ENCODE measurements at regions not wholly inside any gene's neighbourhood (a gene's known extent, or its start where the extent isn't known, plus 50 kb on each side); places are given as distances from the start of the nearest gene placed in this dataset.

- no peaks in the 10 kb centered on the region for H3K36me3 ChIP-seq (ENCODE audit: low read depth, missing control alignments)
- no peak overlapping the region for H3K27ac ChIP-seq
- no peak overlapping the region for H3K4me3 ChIP-seq
- intact Hi-C loops (cut with DNase I; ENCODE audit: low total_unique reads), result no loop called here
- WGBS, 2 donors, result 76 to 78% methylated on average over 1 of the region's 1 CpG
- DNase-seq, result no peak
- no peaks in the 10 kb centered on the region for H3K27me3 ChIP-seq
- TF ChIP-seq CTCF (IDR thresholded peaks at IDR 0.05), result no peak
- H3K9me3 ChIP-seq, result no peaks in the 10 kb centered on the region
- H3K4me1 ChIP-seq, result no peaks in the 10 kb centered on the region
Measured at GRCh38 chr20:22001886-22002285, 296.4 kb downstream of the PAX1 start.

- no peak for TF ChIP-seq POLR2A (IDR thresholded peaks at IDR 0.05)
- TF ChIP-seq CTCF (IDR thresholded peaks at IDR 0.05), result no peak
- intact Hi-C loops (cut with DNase I; ENCODE audit: low total_unique reads), result no loop called here
- no peak for DNase-seq
- no peak overlapping the region for H3K4me3 ChIP-seq
- no peak overlapping the region for H3K27ac ChIP-seq
- no peaks in the 10 kb centered on the region for H3K27me3 ChIP-seq
- 56 to 72% methylated on average over 1 to 2 of the region's 2 CpGs for WGBS, 2 donors
- H3K9me3 ChIP-seq, result no peaks in the 10 kb centered on the region
- no peaks in the 10 kb centered on the region for H3K4me1 ChIP-seq
- H3K36me3 ChIP-seq (ENCODE audit: low read depth, missing control alignments), result no peaks in the 10 kb centered on the region
Measured at GRCh38 chr20:21995461-21995860, 290.0 kb downstream of the PAX1 start.

GRCh38 chr20:21994203-21994602, 288.7 kb downstream of the PAX1 start:
- intact Hi-C loops (cut with DNase I; ENCODE audit: low total_unique reads), result no loop called here
- Histone ChIP-seq H3K4me3 (no peak overlapping the region), H3K27ac (no peak overlapping the region), H3K4me1 (no peaks in the 10 kb centered on the region), H3K27me3 (no peaks in the 10 kb centered on the region), H3K36me3 (ENCODE audit: low read depth, missing control alignments) (no peaks in the 10 kb centered on the region), H3K9me3 (no peaks in the 10 kb centered on the region)
- DNase-seq, result no peak
- TF ChIP-seq POLR2A (IDR thresholded peaks at IDR 0.05) (no peak), CTCF (IDR thresholded peaks at IDR 0.05) (no peak)
- 79 to 88% methylated on average over 2 of the region's 2 CpGs for WGBS, 2 donors

GRCh38 chr20:21982559-21982958, 277.1 kb downstream of the PAX1 start:
- no peaks in the 10 kb centered on the region for H3K27me3 ChIP-seq
- intact Hi-C loops (cut with DNase I; ENCODE audit: low total_unique reads), result no loop called here
- H3K4me3 ChIP-seq, result no peak overlapping the region
- 78 to 79% methylated on average over 3 of the region's 3 CpGs for WGBS, 2 donors
- DNase-seq, result no peak
- H3K9me3 ChIP-seq, result no peaks in the 10 kb centered on the region
- no peaks in the 10 kb centered on the region for H3K4me1 ChIP-seq
- H3K27ac ChIP-seq, result no peak overlapping the region
- no peak for TF ChIP-seq POLR2A (IDR thresholded peaks at IDR 0.05)
- TF ChIP-seq CTCF (IDR thresholded peaks at IDR 0.05), result no peak
- no peaks in the 10 kb centered on the region for H3K36me3 ChIP-seq (ENCODE audit: low read depth, missing control alignments)

GRCh38 chr20:21981597-21982344, 276.3 kb downstream of the PAX1 start:
- intact Hi-C loops (cut with DNase I; ENCODE audit: low total_unique reads), result no loop called here

More at GRCh38 chr20:21981597-21982344, 276.3 kb downstream of the PAX1 start:
- TF ChIP-seq POLR2A (IDR thresholded peaks at IDR 0.05) (no peak), CTCF (IDR thresholded peaks at IDR 0.05) (no peak)
- DNase-seq, result no peak
- H3K4me3 ChIP-seq, result no peak overlapping the region
- H3K27ac ChIP-seq, result no peak overlapping the region
- no peaks in the 10 kb centered on the region for H3K36me3 ChIP-seq (ENCODE audit: low read depth, missing control alignments)
- H3K27me3 ChIP-seq, result no peaks in the 10 kb centered on the region
- WGBS, 2 donors, result 53 to 58% methylated on average over 6 of the region's 6 CpGs
- no peaks in the 10 kb centered on the region for H3K4me1 ChIP-seq
- no peaks in the 10 kb centered on the region for H3K9me3 ChIP-seq

Measured in testis (tissue), 2 donors.